ENCODE measurements at regions not wholly inside any gene's neighbourhood (a gene's known extent, or its start where the extent isn't known, plus 50 kb on each side); places are given as distances from the start of the nearest gene placed in this dataset.

GRCh38 chr5:73286896-73287295, 113.9 kb downstream of the TMEM174 start:
- TF ChIP-seq POLR2AphosphoS5 (IDR thresholded peaks at IDR 0.05; ENCODE audit: borderline replicate concordance, low read depth, low read length) = no peak
- no peak for TF ChIP-seq EZH2 (IDR thresholded peaks at IDR 0.05)
